ENCODE measurements at regions not wholly inside any gene's neighbourhood (a gene's known extent, or its start where the extent isn't known, plus 50 kb on each side); places are given as distances from the start of the nearest gene placed in this dataset.

GRCh38 chr14:43464968-43465367 lies 1042.1 kb downstream of the FSCB start:
- DNase-seq (ENCODE audit: low read depth in 1 of 2, low spot score in 1 of 2), result no peak
- WGBS (ENCODE audit: missing lambda C conversion rate), result 19% methylated on average over 1 of the region's 1 CpG
- no peak for FAIRE-seq

GRCh38 chr14:43449291-43449690 lies 1057.8 kb downstream of the FSCB start:
- no peak for DNase-seq (ENCODE audit: low read depth in 1 of 2, low spot score in 1 of 2)

More at GRCh38 chr14:43464968-43465367, 1042.1 kb downstream of the FSCB start:
- TF ChIP-seq HES2 (IDR thresholded peaks at IDR 0.05) (no peak), HEYL (CRISPR knock-in tag; IDR thresholded peaks at IDR 0.05) (no peak), FOSB (CRISPR knock-in tag; IDR thresholded peaks at IDR 0.05) (no peak), ZFP36 (IDR thresholded peaks at IDR 0.05; ENCODE audit: borderline replicate concordance, partially characterized antibody) (no peak), MAZ (IDR thresholded peaks at IDR 0.05; ENCODE audit: borderline replicate concordance, low read depth, low read length) (no peak)
- ATAC-seq, result no peak
- Histone ChIP-seq H3K4me3 (no peak overlapping the region), H3K4me1 (no peaks in the 10 kb centered on the region), H3K27ac (no peak overlapping the region), H3K4me2 (no peak overlapping the region), H3K9me3 (no peaks in the 10 kb centered on the region)
- CTCF ChIA-PET, result no interaction called here
- POLR2A ChIA-PET, result no interaction called here

More at GRCh38 chr14:43449291-43449690, 1057.8 kb downstream of the FSCB start:
- FAIRE-seq, result no peak
- WGBS (ENCODE audit: missing lambda C conversion rate), result 30% methylated on average over 5 of the region's 5 CpGs
- TF ChIP-seq ATOH8 (CRISPR knock-in tag; IDR thresholded peaks at IDR 0.05; ENCODE audit: low read depth) (no peak), HES2 (IDR thresholded peaks at IDR 0.05) (no peak), NPAS2 (CRISPR knock-in tag; IDR thresholded peaks at IDR 0.05; ENCODE audit: borderline replicate concordance) (no peak), CHD4 (IDR thresholded peaks at IDR 0.05; ENCODE audit: borderline replicate concordance) (no peak), BHLHE40 (IDR thresholded peaks at IDR 0.05; ENCODE audit: low read depth, low read length) (no peak), ZNF302 (CRISPR knock-in tag; IDR thresholded peaks at IDR 0.05) (no peak), HOXB5 (CRISPR knock-in tag; IDR thresholded peaks at IDR 0.05) (no peak), ZFP36 (IDR thresholded peaks at IDR 0.05; ENCODE audit: borderline replicate concordance, partially characterized antibody) (no peak), RFX5 (IDR thresholded peaks at IDR 0.05) (no peak), TP53 (CRISPR knock-in tag; IDR thresholded peaks at IDR 0.05) (no peak), HMGXB4 (CRISPR knock-in tag; IDR thresholded peaks at IDR 0.05; ENCODE audit: borderline replicate concordance) (no peak), FOSL2 (IDR thresholded peaks at IDR 0.05) (no peak), FOSL2 (CRISPR knock-in tag; IDR thresholded peaks at IDR 0.05) (no peak), TFCP2L1 (CRISPR knock-in tag; IDR thresholded peaks at IDR 0.05) (no peak), JUN (IDR thresholded peaks at IDR 0.05) (no peak), HDAC2 (IDR thresholded peaks at IDR 0.05) (no peak), PHF8 (IDR thresholded peaks at IDR 0.05; ENCODE audit: borderline replicate concordance, low read depth) (no peak), ESRRA (IDR thresholded peaks at IDR 0.05; ENCODE audit: borderline replicate concordance, low read length) (no peak)
- TF ChIP-seq, protein P1, sequence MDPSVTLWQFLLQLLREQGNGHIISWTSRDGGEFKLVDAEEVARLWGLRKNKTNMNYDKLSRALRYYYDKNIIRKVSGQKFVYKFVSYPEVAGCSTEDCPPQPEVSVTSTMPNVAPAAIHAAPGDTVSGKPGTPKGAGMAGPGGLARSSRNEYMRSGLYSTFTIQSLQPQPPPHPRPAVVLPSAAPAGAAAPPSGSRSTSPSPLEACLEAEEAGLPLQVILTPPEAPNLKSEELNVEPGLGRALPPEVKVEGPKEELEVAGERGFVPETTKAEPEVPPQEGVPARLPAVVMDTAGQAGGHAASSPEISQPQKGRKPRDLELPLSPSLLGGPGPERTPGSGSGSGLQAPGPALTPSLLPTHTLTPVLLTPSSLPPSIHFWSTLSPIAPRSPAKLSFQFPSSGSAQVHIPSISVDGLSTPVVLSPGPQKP (IDR thresholded peaks at IDR 0.05; ENCODE audit: low read depth, low read length), result no peak
- TF ChIP-seq, protein P2, sequence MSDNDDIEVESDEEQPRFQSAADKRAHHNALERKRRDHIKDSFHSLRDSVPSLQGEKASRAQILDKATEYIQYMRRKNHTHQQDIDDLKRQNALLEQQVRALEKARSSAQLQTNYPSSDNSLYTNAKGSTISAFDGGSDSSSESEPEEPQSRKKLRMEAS (IDR thresholded peaks at IDR 0.05), result no peak
- TF ChIP-seq, protein P3, sequence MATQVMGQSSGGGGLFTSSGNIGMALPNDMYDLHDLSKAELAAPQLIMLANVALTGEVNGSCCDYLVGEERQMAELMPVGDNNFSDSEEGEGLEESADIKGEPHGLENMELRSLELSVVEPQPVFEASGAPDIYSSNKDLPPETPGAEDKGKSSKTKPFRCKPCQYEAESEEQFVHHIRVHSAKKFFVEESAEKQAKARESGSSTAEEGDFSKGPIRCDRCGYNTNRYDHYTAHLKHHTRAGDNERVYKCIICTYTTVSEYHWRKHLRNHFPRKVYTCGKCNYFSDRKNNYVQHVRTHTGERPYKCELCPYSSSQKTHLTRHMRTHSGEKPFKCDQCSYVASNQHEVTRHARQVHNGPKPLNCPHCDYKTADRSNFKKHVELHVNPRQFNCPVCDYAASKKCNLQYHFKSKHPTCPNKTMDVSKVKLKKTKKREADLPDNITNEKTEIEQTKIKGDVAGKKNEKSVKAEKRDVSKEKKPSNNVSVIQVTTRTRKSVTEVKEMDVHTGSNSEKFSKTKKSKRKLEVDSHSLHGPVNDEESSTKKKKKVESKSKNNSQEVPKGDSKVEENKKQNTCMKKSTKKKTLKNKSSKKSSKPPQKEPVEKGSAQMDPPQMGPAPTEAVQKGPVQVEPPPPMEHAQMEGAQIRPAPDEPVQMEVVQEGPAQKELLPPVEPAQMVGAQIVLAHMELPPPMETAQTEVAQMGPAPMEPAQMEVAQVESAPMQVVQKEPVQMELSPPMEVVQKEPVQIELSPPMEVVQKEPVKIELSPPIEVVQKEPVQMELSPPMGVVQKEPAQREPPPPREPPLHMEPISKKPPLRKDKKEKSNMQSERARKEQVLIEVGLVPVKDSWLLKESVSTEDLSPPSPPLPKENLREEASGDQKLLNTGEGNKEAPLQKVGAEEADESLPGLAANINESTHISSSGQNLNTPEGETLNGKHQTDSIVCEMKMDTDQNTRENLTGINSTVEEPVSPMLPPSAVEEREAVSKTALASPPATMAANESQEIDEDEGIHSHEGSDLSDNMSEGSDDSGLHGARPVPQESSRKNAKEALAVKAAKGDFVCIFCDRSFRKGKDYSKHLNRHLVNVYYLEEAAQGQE (IDR thresholded peaks at IDR 0.05), result no peak
- CTCF ChIA-PET, result no interaction called here
- Histone ChIP-seq H3K27ac (no peak overlapping the region), H3K4me1 (no peaks in the 10 kb centered on the region), H3K9me3 (no peaks in the 10 kb centered on the region), H3K4me3 (no peak overlapping the region), H3K4me2 (no peak overlapping the region)
- no peak for ATAC-seq
- POLR2A ChIA-PET, result no interaction called here
